HG02610 (cell line): ENCODE measurements at regions not wholly inside any gene's neighbourhood (a gene's known extent, or its start where the extent isn't known, plus 50 kb on each side); places are given as distances from the start of the nearest gene placed in this dataset.

ENCODE experiments used
- ATAC-seq: cut with Tn5 transposase; IDR thresholded peaks from one replicate; pipeline ENCODE4 v1.9.1; 2021; ENCODE audit warnings: mild to moderate bottlenecking, moderate library complexity; ENCODE audit not compliant: unreplicated experiment

DNA sequence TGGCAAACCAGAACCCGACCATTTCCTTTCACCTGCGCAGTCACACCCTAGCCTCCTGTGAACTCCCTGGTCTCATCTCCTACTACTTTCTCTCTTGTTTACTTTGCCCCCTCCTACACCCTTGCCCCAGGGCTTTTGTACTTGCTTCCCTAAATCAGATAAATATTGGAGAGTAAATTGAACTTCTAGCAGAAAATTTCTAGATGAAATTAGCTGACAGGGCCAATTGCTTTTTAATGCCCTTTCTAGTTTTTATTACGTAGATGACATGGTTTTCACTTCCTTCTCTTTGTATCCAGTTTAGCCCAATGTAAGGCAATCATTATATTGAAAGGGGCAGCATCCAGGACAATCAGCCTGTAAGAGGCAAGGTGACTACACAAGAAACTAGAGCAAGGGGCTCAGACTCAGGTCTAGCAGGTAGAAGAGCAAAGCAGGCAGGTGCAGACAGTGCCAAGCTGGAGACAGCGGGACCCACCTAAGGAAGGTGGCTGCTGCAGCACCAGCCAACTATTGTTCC lies 56.2 kb upstream of the TOPAZ1 start:
- no peak for ATAC-seq

DNA sequence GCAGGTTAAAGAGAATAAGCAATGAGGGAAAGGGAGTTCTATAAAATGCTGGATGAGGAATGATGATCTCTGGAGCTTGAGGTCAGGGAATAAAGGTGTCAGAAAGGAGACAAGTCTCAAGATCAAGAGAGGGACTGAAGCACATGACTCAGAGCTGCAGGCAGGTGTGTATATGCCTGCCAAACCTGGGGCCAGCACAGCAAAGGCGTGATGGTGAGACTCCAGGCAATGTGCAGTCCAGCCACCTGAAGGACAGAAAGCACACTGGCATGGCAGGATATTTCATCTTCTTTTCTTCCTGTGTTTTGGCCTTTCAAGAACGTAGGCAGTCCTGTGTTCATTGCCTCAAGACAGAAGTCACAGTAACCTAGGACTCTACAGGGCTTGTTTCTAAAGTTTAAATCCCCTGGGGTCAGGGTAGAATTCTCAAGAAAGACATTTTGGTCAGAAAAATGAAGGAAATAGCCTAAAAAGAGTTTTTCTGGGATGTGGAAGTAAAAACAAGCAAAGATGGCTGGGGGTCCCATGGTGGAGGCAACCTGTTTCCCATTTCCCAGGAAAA lies 55.5 kb upstream of the TOPAZ1 start:
- no peak for ATAC-seq

DNA sequence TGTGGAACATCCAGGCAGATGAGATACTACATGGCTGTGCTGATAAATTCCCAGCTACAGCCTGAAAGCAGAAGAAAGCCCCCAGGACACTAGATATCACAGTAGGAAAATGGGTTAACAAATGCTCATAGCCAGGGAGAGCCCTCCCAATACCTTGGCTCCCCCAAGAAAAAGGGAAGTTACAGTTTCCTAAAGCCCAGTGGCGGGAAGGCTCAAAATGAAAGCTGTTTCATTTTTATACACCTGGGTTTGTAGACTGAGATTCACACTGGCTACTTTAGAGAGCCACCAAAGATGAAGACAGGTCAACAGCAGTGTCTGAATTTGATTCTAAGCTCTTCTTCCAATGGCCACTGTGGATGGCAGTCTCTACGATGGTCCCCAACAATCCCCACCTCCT lies 55.0 kb upstream of the TOPAZ1 start:
- ATAC-seq = no peak
